ENCODE measurements at regions not wholly inside any gene's neighbourhood (a gene's known extent, or its start where the extent isn't known, plus 50 kb on each side); places are given as distances from the start of the nearest gene placed in this dataset.

GRCh38 chr3:66938338-66938963 is 59.7 kb upstream of the KBTBD8 start:
- ChIA-PET RAD21 (ENCODE audit: low non-redundant PET in 1 of 2, low total read pairs in 2 of 2, uncharacterized antibody in 2 of 2, unreplicated experiment in 2 of 2) (interaction anchor here in 1 of 2 experiments (0.6 kb wide), 1 partner anchor 34 kb away, joined by 3 read pairs; no protein-coding TSS in a partner anchor), POLR2A (no interaction called here), CTCF (interaction anchor here (0.6 to 2.0 kb wide), 17 partner anchors 9 to 1939 kb away, joined by 3 to 13 read pairs (median 4); partner anchors contain the start of gene KBTBD8)
- Histone ChIP-seq H4K20me1 (ENCODE audit: insufficient read depth) (no peaks in the 10 kb centered on the region), H3K4me3 (replicated peaks in 1 of 2; ENCODE audit: low read depth in 1 of 2, low read length in 2 of 2) (no peak overlapping the region), H3K79me2 (ENCODE audit: insufficient read depth, low read length) (no peaks in the 10 kb centered on the region), H3K4me1 (ENCODE audit: control insufficient read depth in 1 of 2, insufficient read depth in 2 of 2, low read length in 2 of 2) (no peaks in the 10 kb centered on the region), H3K9me2 (ENCODE audit: insufficient read depth) (no peaks in the 10 kb centered on the region), H3K27ac (ENCODE audit: low read depth, low read length) (no peak overlapping the region), H3K9me3 (ENCODE audit: control insufficient read depth in 1 of 2, insufficient read depth in 1 of 2, low read depth in 1 of 2, low read length in 2 of 2) (no peaks in the 10 kb centered on the region), H3K4me2 (ENCODE audit: low read length) (no peak overlapping the region), H3K9ac (ENCODE audit: low read length) (no peak overlapping the region), H3K27me3 (ENCODE audit: insufficient read depth, low read length) (peaks cover 37% of the 10 kb centered on the region), H3K36me3 (ENCODE audit: control insufficient read depth in 1 of 2, insufficient read depth in 2 of 2, low read length in 2 of 2) (no peaks in the 10 kb centered on the region), H2AFZ (ENCODE audit: low read depth, low read length, poor library complexity, severe bottlenecking) (no peak overlapping the region)
- TF ChIP-seq CTCF (IDR thresholded peaks at IDR 0.05 in 2 of 3, conservative IDR thresholded peaks at IDR 0.05 in 1 of 3; ENCODE audit: borderline replicate concordance in 1 of 3, insufficient read depth in 1 of 3, low read depth in 2 of 3, low read length in 2 of 3) (peak; percentile 44 to 76 (median 69); a peak in 5 of 6 replicates), SIN3A (IDR thresholded peaks at IDR 0.05; ENCODE audit: low read depth) (no peak), CEBPB (IDR thresholded peaks at IDR 0.05; ENCODE audit: low read depth) (no peak), ATF3 (IDR thresholded peaks at IDR 0.05) (no peak), RAD21 (IDR thresholded peaks at IDR 0.05; ENCODE audit: low read depth) (peak; percentile 71), ZNF274 (IDR thresholded peaks at IDR 0.05; ENCODE audit: low read depth, low read length) (no peak), ZFX (IDR thresholded peaks at IDR 0.05) (no peak), SRF (IDR thresholded peaks at IDR 0.05; ENCODE audit: low read depth) (no peak), REST (IDR thresholded peaks at IDR 0.05; ENCODE audit: low read depth) (no peak), YY1 (IDR thresholded peaks at IDR 0.05; ENCODE audit: extremely low read depth, insufficient replicate concordance, low read depth, low read length) (no peak)
- ATAC-seq (peak; percentile 91), DNase-seq (ENCODE audit: low read depth, low spot score) (peak; percentile 44)
- BruUV-seq (replicated peaks), result no TSS peak
- intact Hi-C loops (cut with micrococcal nuclease), result loop anchor here (5.0 kb wide), 3 partner anchors 854 to 1954 kb away; no protein-coding TSS in a partner anchor

All from HCT116 (cell line).